GM21526 (cell line): ENCODE measurements at regions not wholly inside any gene's neighbourhood (a gene's known extent, or its start where the extent isn't known, plus 50 kb on each side); places are given as distances from the start of the nearest gene placed in this dataset.
"Not testable (repeated sequence)": the region's sequence is repeated elsewhere in the genome, so short reads cannot be mapped to it uniquely, and the experiment has no call there.

ENCODE experiments used
- ATAC-seq: cut with Tn5 transposase; IDR thresholded peaks from one replicate; pipeline ENCODE4 v1.9.1; 2021; ENCODE audit warnings: moderate library complexity; ENCODE audit not compliant: unreplicated experiment, low FRiP score

- no peak for ATAC-seq
Measured at GRCh38 chr7:10779465-10780399, 193.9 kb upstream of the PHF14 start.

GRCh38 chr7:10780400-10780747 lies 193.3 kb upstream of the PHF14 start:
- no peak for ATAC-seq

- ATAC-seq: not testable (repeated sequence)
Measured at GRCh38 chr7:10786976-10787375, 186.7 kb upstream of the PHF14 start.

- ATAC-seq: no peak
Measured at GRCh38 chr7:10789170-10789569, 184.5 kb upstream of the PHF14 start.

- ATAC-seq: no peak
Measured at GRCh38 chr7:10790910-10791309, 182.8 kb upstream of the PHF14 start.

- no peak for ATAC-seq
Measured at GRCh38 chr7:10793995-10794775, 179.5 kb upstream of the PHF14 start.

DNA sequence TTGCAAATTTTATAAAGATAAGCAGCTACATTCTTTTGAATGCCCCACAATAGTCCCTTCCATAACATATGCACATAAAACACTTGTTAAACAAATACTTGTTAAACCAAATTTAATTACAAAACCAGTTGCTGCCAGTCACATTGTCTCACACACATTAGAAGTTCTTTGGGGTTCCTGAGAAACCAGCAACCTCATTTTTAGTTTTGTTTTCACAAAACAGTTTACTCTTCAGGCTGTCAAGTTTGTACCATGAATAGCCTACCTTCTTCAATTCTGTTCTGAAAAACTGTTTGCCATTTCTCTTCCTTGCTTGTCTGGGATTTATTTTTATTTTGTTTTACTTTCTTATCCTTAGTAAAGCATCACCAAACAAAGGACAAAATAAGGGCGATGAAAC lies 176.5 kb upstream of the PHF14 start:
- ATAC-seq: no peak

- no peak for ATAC-seq
Measured at GRCh38 chr7:10798044-10798443, 175.6 kb upstream of the PHF14 start.

- ATAC-seq: no peak
Measured at GRCh38 chr7:10799475-10799874, 174.2 kb upstream of the PHF14 start.

DNA sequence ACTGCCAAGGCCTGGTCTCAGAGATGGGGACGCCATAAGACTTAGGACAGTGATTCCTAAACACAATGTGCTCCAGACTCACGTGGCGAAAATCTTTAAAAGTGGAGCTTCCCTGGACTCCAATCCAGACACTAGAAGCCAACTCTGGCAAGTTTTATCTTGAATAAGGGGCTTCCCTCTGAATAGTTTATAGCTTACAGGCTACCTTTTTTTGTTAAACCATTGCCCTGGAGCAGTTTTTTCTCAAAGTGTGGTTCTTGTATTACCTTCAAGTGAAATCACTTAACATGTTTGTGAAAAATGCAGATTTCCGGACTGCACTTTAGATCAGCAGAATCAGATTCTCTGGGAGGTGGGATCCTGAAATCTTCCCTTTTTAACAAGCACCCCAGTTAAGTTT lies 171.7 kb upstream of the PHF14 start:
- ATAC-seq: no peak

- no peak for ATAC-seq
Measured at GRCh38 chr7:10802526-10802925, 171.1 kb upstream of the PHF14 start.

DNA sequence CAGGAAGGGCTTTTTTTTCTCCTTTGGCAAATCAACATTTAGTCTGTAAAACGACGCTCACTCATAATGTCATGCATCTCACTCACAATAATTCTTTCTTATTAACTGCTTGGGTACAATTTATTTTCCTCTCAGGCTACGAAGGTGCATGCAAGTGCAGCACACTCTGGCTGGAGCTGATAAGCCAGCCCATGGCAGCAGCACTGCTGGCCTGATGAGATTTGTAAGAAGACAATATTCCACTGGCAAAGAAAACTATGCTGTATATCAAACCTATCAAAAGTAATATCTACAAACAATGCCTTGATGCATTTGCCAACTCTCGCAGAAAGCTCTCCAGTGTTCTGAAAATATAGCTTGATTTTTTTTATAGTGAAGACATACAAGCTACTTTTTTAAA lies 170.0 kb upstream of the PHF14 start:
- ATAC-seq: no peak

DNA sequence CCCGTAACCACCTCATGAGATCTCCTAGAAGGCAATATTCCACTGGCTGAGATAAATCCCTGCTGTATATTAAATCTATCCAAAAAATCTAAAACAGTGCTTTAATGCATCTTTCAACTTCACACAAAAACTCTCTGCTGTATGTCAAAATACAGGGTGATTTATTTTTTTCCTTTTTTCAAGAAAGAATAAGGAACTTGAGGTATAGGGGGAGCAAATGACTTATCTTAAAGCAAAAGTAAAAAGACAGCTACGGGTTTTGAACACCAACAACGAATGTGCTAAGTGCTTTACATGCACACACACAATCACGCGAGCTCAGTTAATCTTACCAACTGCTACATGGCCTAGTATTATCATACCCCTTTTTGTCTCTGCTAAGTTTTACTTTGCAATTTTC lies 168.9 kb upstream of the PHF14 start:
- ATAC-seq: no peak

DNA sequence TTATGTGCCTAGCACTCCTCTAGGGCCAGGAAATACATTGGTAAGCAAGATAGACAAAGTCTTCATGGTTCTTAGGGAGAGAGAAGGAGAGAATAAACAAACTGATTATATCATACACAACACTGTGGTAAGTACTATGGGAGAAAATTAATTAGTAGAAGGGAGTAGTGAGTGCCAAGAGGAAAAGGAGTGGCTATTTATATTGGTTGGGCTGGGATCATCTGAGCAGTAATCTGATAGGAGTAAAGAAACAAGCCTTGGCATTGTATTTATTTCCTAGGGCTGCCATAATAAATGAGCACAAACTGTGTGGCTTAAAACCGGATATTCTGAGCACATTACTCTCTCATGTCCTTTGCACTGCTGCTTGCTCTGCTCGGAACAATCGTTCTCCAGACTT lies 158.1 kb upstream of the PHF14 start:
- no peak for ATAC-seq

- no peak for ATAC-seq
Measured at GRCh38 chr7:10821156-10821555, 152.5 kb upstream of the PHF14 start.

- no peak for ATAC-seq
Measured at GRCh38 chr7:10824154-10824553, 149.5 kb upstream of the PHF14 start.

DNA sequence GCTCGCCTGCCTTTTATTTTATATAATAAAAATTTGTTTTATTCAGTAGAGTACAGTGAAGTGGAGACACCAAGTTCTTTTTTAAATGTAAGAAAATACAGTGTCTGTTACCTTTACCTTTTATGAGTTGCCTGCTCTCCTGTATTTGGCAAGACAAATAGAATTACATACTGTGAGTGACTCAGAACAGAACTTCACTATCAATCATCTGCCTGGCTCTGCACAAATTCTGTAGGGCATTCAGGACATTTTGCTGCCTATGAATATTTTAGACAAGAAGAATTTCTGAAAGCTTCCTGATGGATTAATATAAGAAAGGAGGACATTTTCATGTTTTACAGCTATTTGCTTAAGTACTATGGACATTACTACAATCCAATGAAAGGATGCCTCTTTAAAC lies 135.4 kb upstream of the PHF14 start:
- ATAC-seq: no peak

DNA sequence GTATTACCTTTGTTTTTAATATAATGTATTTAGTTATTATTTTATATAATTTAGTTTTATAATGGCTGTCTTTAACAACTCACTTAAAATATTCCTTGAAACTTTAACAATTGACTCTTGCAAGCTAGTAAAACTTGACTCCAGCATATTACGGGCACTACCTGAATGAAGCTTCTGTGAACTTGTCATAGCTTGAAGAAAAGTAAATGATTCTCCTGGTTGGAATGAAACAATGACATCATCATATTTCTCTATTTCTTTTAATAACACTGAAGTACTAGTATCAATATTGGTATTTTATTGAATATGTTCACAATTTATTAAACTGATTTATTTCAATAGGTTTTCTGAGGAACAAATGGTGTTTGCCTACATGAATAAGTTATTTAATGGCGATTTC lies 128.4 kb upstream of the PHF14 start:
- no peak for ATAC-seq

DNA sequence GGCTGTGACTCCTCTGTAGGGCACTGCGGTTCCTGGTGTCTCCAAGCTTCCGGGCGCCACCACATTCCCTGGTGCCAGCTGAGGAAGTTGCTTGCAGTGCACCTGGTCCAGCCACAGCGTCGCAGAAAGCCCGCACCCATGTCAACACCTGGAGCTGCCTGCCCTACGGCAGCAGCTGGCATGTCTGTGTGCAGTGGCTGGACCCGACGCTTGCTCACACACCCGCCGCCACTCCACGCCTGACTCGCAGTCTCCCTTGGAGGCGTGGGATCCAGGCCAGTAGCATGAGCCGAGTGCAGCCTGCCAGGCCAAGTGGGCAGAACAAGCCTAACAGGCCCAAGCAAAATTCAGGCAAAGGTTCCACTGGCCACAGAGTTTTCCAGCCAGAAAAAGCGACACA lies 118.1 kb upstream of the PHF14 start:
- ATAC-seq: no peak

GRCh38 chr7:10860516-10860915 lies 113.2 kb upstream of the PHF14 start:
- no peak for ATAC-seq

GRCh38 chr7:10863476-10863875 lies 110.2 kb upstream of the PHF14 start:
- ATAC-seq: no peak

GRCh38 chr7:10874666-10875065 lies 99.0 kb upstream of the PHF14 start:
- ATAC-seq: no peak
